H1 (cell line): ENCODE measurements at regions not wholly inside any gene's neighbourhood (a gene's known extent, or its start where the extent isn't known, plus 50 kb on each side); places are given as distances from the start of the nearest gene placed in this dataset.

Source experiments
- CTCF ChIA-PET: fragments of 300-600 bp; sonication (Branson Sonifier 250); formaldehyde crosslinking; loops from one replicate; lab custom pipeline; 2021; ENCODE audit not compliant: partially characterized antibody; lab: Charles Lee
- POLR2A ChIA-PET: fragments of 300-600 bp; sonication (Branson Sonifier 250); formaldehyde crosslinking; loops from one replicate; lab custom pipeline; 2021; ENCODE audit warnings: inconsistent platforms; ENCODE audit not compliant: partially characterized antibody; lab: Charles Lee
- DNase-seq, 2 experiments: peaks; one replicate each; pipeline versions ENCODE4 v3.0.0 to v3.0.0-alpha.2; 2010 to 2022; ENCODE audit warnings: low spot score in 2 of 2, low read depth in 1 of 2, mixed read lengths in 1 of 2
- FAIRE-seq: peaks from 2 replicates; lab custom pipeline; 2011; peaks lifted over from hg19 to GRCh38; lab: Jason Lieb, UNC
- H2AFZ ChIP-seq: 2 replicates; pipeline ENCODE4 v1.8.1; 2012; ENCODE audit warnings: low read length, inconsistent platforms
- H2AK5ac ChIP-seq: 2 replicates; pipeline ENCODE4 v1.6.1; 2013; ENCODE audit warnings: low read depth, low read length
- H2BK120ac ChIP-seq: replicated peaks from 2 replicates; pipeline ENCODE3; 2013; ENCODE audit warnings: low read depth, low read length, inconsistent platforms
- H2BK12ac ChIP-seq: 2 replicates; pipeline ENCODE4 v1.6.1; 2013; ENCODE audit warnings: low read depth, low read length
- H2BK15ac ChIP-seq: 2 replicates; pipeline ENCODE4 v1.6.1; 2013; ENCODE audit warnings: low read length
- H2BK20ac ChIP-seq: 2 replicates; pipeline ENCODE4 v1.6.1; 2013; ENCODE audit warnings: low read length
- H2BK5ac ChIP-seq: 2 replicates; pipeline ENCODE4 v1.6.1; 2013; ENCODE audit warnings: low read depth, low read length
- H3K14ac ChIP-seq: 2 replicates; pipeline ENCODE4 v1.6.1; 2013; ENCODE audit warnings: inconsistent platforms; ENCODE audit not compliant: insufficient read length
- H3K18ac ChIP-seq: 2 replicates; pipeline ENCODE4 v1.6.1; 2013; ENCODE audit warnings: low read length; ENCODE audit errors: extremely low read depth
- H3K23ac ChIP-seq: 2 replicates; pipeline ENCODE4 v1.6.1; 2013; ENCODE audit warnings: inconsistent platforms; ENCODE audit not compliant: insufficient read length
- H3K23me2 ChIP-seq: 2 replicates; pipeline ENCODE4 v1.6.1; 2013; ENCODE audit warnings: low read depth, low read length
- H3K27ac ChIP-seq: 2 replicates; pipeline ENCODE4 v1.6.1; 2011; ENCODE audit warnings: low read depth, low read length, inconsistent platforms
- H3K27me3 ChIP-seq, 4 experiments: replicated peaks in 1 of 4; 1 replicate in 1 of 4; 2 replicates in 3 of 4; pipeline versions ENCODE4 v1.6.1 to v1.8.1; 2011 to 2013; ENCODE audit warnings: low read length in 3 of 4, mild to moderate bottlenecking in 3 of 4, inconsistent platforms in 2 of 4, mixed read lengths in 2 of 4, moderate library complexity in 1 of 4; ENCODE audit not compliant: control insufficient read depth in 3 of 4, insufficient read depth in 3 of 4; ENCODE audit errors: extremely low read depth in 1 of 4
- H3K36me3 ChIP-seq, 4 experiments: 2 replicates each; pipeline versions ENCODE4 v1.6.1 to v1.8.1; 2011 to 2013; ENCODE audit warnings: mild to moderate bottlenecking in 4 of 4, low read length in 3 of 4, moderate library complexity in 2 of 4, control low read depth in 1 of 4, inconsistent platforms in 1 of 4; ENCODE audit not compliant: insufficient read depth in 4 of 4, control insufficient read depth in 2 of 4
- H3K4ac ChIP-seq: replicated peaks from 2 replicates; pipeline ENCODE3; 2013; ENCODE audit warnings: low read length, low read depth, mixed read lengths, inconsistent platforms; ENCODE audit not compliant: insufficient read length
- H3K4me1 ChIP-seq, 4 experiments: replicated peaks in 1 of 4; 1 replicate in 1 of 4; 2 replicates in 3 of 4; pipeline versions ENCODE4 v1.6.1 to v1.8.1; 2011 to 2013; ENCODE audit warnings: low read length in 3 of 4, inconsistent platforms in 2 of 4, mixed read lengths in 1 of 4; ENCODE audit not compliant: insufficient read depth in 4 of 4, control insufficient read depth in 3 of 4
- H3K4me2 ChIP-seq, 2 experiments: 2 replicates each; pipeline versions ENCODE4 v1.6.1 to v1.8.1; 2011 to 2013; ENCODE audit warnings: low read depth in 2 of 2, low read length in 2 of 2, control low read depth in 1 of 2, inconsistent platforms in 1 of 2, mild to moderate bottlenecking in 1 of 2; ENCODE audit not compliant: insufficient read depth in 1 of 2
- H3K4me3 ChIP-seq, 4 experiments: fragments of 200-600, 300-600 bp in 1 of 4; sonication (generic), shearing (Covaris generic), sonication (Bioruptor Twin) in 1 of 4; 2 replicates each; pipeline versions ENCODE4 v1.5.1 to v1.8.1; 2011 to 2016; ENCODE audit warnings: low read length in 4 of 4, low read depth in 3 of 4, control low read depth in 2 of 4, inconsistent platforms in 2 of 4, mild to moderate bottlenecking in 2 of 4, mixed read lengths in 1 of 4, moderate library complexity in 1 of 4; ENCODE audit not compliant: insufficient read depth in 2 of 4; ENCODE audit errors: extremely low read depth in 1 of 4
- H3K56ac ChIP-seq: replicated peaks from 2 replicates; pipeline ENCODE3; 2013; ENCODE audit warnings: low read depth, mild to moderate bottlenecking, mixed read lengths, low read length, inconsistent platforms; ENCODE audit not compliant: insufficient read length
- H3K79me1 ChIP-seq: 2 replicates; pipeline ENCODE4 v1.6.1; 2013; ENCODE audit warnings: low read depth, low read length, control low read depth
- H3K79me2 ChIP-seq, 2 experiments: 2 replicates each; pipeline versions ENCODE4 v1.6.1 to v1.8.1; 2012 to 2013; ENCODE audit warnings: low read length in 2 of 2, mild to moderate bottlenecking in 2 of 2, inconsistent platforms in 1 of 2; ENCODE audit not compliant: insufficient read depth in 2 of 2, control insufficient read depth in 1 of 2
- H3K9ac ChIP-seq, 4 experiments: replicated peaks in 1 of 4; 1 replicate in 1 of 4; 2 replicates in 3 of 4; pipeline versions ENCODE4 v1.6.1 to v1.8.1; 2011 to 2013; ENCODE audit warnings: low read depth in 3 of 4, low read length in 3 of 4, control low read depth in 2 of 4, mild to moderate bottlenecking in 2 of 4, moderate library complexity in 2 of 4, inconsistent platforms in 1 of 4; ENCODE audit errors: extremely low read depth in 1 of 4
- H3K9me3 ChIP-seq, 2 experiments: 2 replicates each; pipeline versions ENCODE4 v1.6.1 to v1.8.1; 2012 to 2013; ENCODE audit warnings: mild to moderate bottlenecking in 2 of 2, moderate library complexity in 2 of 2, control low read depth in 1 of 2, inconsistent platforms in 1 of 2, low read depth in 1 of 2, low read length in 1 of 2, mixed read lengths in 1 of 2; ENCODE audit not compliant: insufficient read depth in 2 of 2
- H4K20me1 ChIP-seq, 2 experiments: replicated peaks in 1 of 2; 2 replicates each; pipeline versions ENCODE3 to v1.8.1; 2011 to 2013; ENCODE audit warnings: inconsistent platforms in 2 of 2, low read length in 2 of 2, mild to moderate bottlenecking in 1 of 2; ENCODE audit not compliant: insufficient read depth in 2 of 2, control insufficient read depth in 1 of 2
- H4K5ac ChIP-seq: 2 replicates; pipeline ENCODE4 v1.6.1; 2013; ENCODE audit warnings: low read length, low read depth, mixed read lengths, inconsistent platforms; ENCODE audit not compliant: insufficient read length
- H4K8ac ChIP-seq: 2 replicates; pipeline ENCODE4 v1.8.0; 2013; ENCODE audit warnings: mild to moderate bottlenecking, moderate library complexity, low read length, inconsistent platforms; ENCODE audit not compliant: insufficient read depth; ENCODE audit errors: extremely low read depth
- H4K91ac ChIP-seq: replicated peaks from 2 replicates; pipeline ENCODE3; 2013; ENCODE audit warnings: low read length, mixed read lengths, inconsistent platforms; ENCODE audit not compliant: insufficient read length
- CEBPB ChIP-seq: IDR thresholded peaks from 2 replicates; pipeline ENCODE4 v1.6.1; 2012; ENCODE audit warnings: low read depth, low read length
- FOSL1 ChIP-seq: IDR thresholded peaks from 2 replicates; pipeline ENCODE4 v1.6.1; 2011; ENCODE audit warnings: mild to moderate bottlenecking, low read depth, low read length, moderate library complexity; ENCODE audit not compliant: insufficient read depth
- KDM4A ChIP-seq: IDR thresholded peaks from one replicate; pipeline ENCODE4 v1.7.1; 2012; ENCODE audit warnings: low read depth, mild to moderate bottlenecking, moderate library complexity, low read length, inconsistent platforms; ENCODE audit not compliant: severe bottlenecking
- NRF1 ChIP-seq: IDR thresholded peaks from 2 replicates; pipeline ENCODE4 v1.6.1; 2011; ENCODE audit warnings: mild to moderate bottlenecking, low read depth, low read length, improper control_type of control experiment
- PHF8 ChIP-seq: fragments of 200-600 bp; sonication (generic); conservative IDR thresholded peaks from 2 replicates; pipeline ENCODE4 v1.7.1; 2012; ENCODE audit warnings: low read depth, mild to moderate bottlenecking, inconsistent platforms, low read length, moderate library complexity
- POLR2AphosphoS5 ChIP-seq: IDR thresholded peaks from 2 replicates; pipeline ENCODE4 v1.6.1; 2011; ENCODE audit warnings: low read depth, low read length
- SAP30 ChIP-seq: fragments of 300-600 bp; sonication (generic); IDR thresholded peaks from 2 replicates; pipeline ENCODE4 v1.7.1; 2012; ENCODE audit warnings: low read length, moderate library complexity, mild to moderate bottlenecking, inconsistent platforms; ENCODE audit not compliant: insufficient read depth, insufficient replicate concordance
- SIRT6 ChIP-seq: IDR thresholded peaks from one replicate; pipeline ENCODE4 v1.7.1; 2012; ENCODE audit warnings: low read length, inconsistent platforms
- TEAD4 ChIP-seq: IDR thresholded peaks from 2 replicates; pipeline ENCODE4 v1.6.1; 2012; ENCODE audit warnings: low read depth, low read length, inconsistent platforms, mixed read lengths
- WGBS, 2 experiments: shearing (Covaris generic) in 1 of 2; methylation state at CpG; one replicate each; pipeline versions ENCODE4 v1.1.6 to v1.1.7; 2013 to 2015; ENCODE audit warnings: low lambda C conversion rate in 2 of 2, mixed read lengths in 2 of 2, inconsistent platforms in 1 of 2, low coverage in 1 of 2, missing lambda C conversion rate in 1 of 2; ENCODE audit not compliant: insufficient replicate concordance in 2 of 2, insufficient coverage in 1 of 2, insufficient read length in 1 of 2; ENCODE audit errors: extremely low coverage in 1 of 2, missing lambda C conversion rate in 1 of 2; 5-methylcytosine and 5-hydroxymethylcytosine counted together
- TF ChIP-seq, protein P1 (sequence below): IDR thresholded peaks from 2 replicates; pipeline ENCODE4 v1.6.1; 2011; ENCODE audit warnings: low read length, improper control_type of control experiment

DNA sequence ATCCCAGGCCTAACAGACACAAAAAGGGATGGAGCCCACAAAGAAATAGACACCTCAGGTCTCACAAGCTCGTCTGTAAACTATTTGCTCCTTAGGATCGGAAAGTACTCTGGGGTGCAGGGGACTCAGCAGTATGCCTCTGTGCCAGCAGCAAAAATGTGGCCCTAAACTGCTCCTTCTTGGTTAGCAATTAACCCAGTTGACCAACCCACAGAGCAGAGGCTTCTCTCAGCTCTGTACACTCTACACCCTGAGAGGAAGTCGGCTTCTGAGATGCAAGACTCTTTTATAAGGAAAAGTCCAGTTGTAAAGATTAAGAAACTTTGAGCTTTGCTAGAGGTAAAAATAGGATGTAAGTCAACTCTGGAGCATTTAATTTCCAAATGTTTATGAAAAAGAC lies 156.3 kb upstream of the PRSS58 start:
- Histone ChIP-seq H3K14ac (no peak overlapping the region), H3K23me2 (no peaks in the 10 kb centered on the region), H4K91ac (no peak overlapping the region), H2BK15ac (no peak overlapping the region), H3K23ac (no peak overlapping the region), H2BK120ac (no peak overlapping the region), H3K79me2 (no peaks in the 10 kb centered on the region), H3K18ac (no peak overlapping the region), H3K4me2 (no peak overlapping the region), H4K20me1 (no peaks in the 10 kb centered on the region), H3K9me3 (no peaks in the 10 kb centered on the region), H3K4ac (no peak overlapping the region), H4K8ac (no peak overlapping the region), H4K5ac (no peak overlapping the region), H2AFZ (no peak overlapping the region), H2BK5ac (no peak overlapping the region), H3K4me3 (no peak overlapping the region), H3K36me3 (no peaks in the 10 kb centered on the region), H3K79me1 (no peaks in the 10 kb centered on the region), H3K27me3 (no peaks in the 10 kb centered on the region), H3K9ac (no peak overlapping the region), H2AK5ac (no peak overlapping the region), H3K56ac (no peak overlapping the region), H3K27ac (no peak overlapping the region), H2BK20ac (no peak overlapping the region), H3K4me1 (peaks cover 0 to 3% (median 0%) of the 10 kb centered on the region in 4 experiments; a peak in 2 of 7 replicates), H2BK12ac (no peak overlapping the region)
- FAIRE-seq (no peak), DNase-seq (no peak)
- 88% methylated on average over 3 of the region's 3 CpGs; no CpG with 5 or more reads in 1 of the 2 experiments for WGBS, 2 experiments
- POLR2A ChIA-PET, result no interaction called here
- CTCF ChIA-PET, result interaction anchor here (0.7 to 7.2 kb wide), 19 partner anchors 9 to 188 kb away, joined by 3 to 78 read pairs (median 6); no protein-coding TSS in a partner anchor
- no peak for TF ChIP-seq CEBPB
- no peak for TF ChIP-seq NRF1
- no peak for TF ChIP-seq KDM4A
- TF ChIP-seq SAP30, result no peak
- TF ChIP-seq PHF8, result no peak
- TF ChIP-seq POLR2AphosphoS5, result no peak
- no peak for TF ChIP-seq FOSL1
- TF ChIP-seq, protein P1, sequence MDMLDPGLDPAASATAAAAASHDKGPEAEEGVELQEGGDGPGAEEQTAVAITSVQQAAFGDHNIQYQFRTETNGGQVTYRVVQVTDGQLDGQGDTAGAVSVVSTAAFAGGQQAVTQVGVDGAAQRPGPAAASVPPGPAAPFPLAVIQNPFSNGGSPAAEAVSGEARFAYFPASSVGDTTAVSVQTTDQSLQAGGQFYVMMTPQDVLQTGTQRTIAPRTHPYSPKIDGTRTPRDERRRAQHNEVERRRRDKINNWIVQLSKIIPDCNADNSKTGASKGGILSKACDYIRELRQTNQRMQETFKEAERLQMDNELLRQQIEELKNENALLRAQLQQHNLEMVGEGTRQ, result no peak
- no peak for TF ChIP-seq TEAD4
- no peak for TF ChIP-seq SIRT6
